ENCODE measurements at regions not wholly inside any gene's neighbourhood (a gene's known extent, or its start where the extent isn't known, plus 50 kb on each side); places are given as distances from the start of the nearest gene placed in this dataset.

DNA sequence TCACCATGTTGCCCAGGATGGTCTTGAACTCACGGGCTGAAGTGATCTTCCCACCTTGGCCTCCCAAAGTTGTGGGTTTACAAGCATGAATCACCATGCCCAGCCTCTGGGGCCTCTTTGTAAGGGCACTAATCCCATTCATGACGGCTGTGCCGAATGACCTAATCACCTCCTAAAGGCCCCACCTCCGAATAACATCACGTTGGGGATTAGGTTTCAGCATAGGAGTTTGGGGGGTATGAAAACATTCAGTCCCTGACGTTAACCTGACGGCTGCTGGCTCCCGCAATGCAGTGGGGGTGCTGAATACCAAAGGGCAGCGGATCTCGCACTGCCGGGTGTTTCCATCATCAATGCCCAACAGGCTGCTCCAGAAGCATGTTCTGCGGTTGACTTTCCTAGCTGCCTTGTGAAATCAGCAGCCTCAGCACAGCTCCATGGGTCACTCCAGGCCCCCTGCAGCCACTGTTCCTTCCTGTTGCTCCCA, 120.8 kb upstream of the SEC14L1 start:
- intact Hi-C loops (cut with micrococcal nuclease), result no loop called here
- POLR2A ChIA-PET (ENCODE audit: unreplicated experiment), result no interaction called here

DNA sequence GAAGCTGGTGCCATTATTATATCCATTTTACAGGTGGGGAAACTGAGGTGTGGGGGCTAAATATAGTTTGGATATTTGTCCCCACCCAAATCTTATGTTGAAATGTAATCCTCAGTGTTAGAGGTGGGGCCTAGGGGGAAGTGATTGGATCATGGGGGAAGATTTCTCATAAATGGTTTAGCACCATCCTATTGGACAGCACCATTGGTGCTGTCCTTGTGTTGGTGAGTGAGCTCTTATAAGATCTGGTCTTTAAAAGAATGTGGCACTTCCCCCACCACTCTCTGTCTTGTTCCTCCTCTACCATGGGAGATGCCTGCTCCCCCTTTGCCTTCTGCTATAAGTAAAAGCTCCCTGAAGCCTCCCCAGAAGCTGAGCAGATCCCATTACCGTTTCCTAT, 119.8 kb upstream of the SEC14L1 start:
- TF ChIP-seq EZH2phosphoT487 (IDR thresholded peaks at IDR 0.05; ENCODE audit: borderline replicate concordance, low read length) (no peak), EZH2 (IDR thresholded peaks at IDR 0.05; ENCODE audit: low read length, unreplicated experiment) (no peak)
- TF ChIP-seq, protein P1, sequence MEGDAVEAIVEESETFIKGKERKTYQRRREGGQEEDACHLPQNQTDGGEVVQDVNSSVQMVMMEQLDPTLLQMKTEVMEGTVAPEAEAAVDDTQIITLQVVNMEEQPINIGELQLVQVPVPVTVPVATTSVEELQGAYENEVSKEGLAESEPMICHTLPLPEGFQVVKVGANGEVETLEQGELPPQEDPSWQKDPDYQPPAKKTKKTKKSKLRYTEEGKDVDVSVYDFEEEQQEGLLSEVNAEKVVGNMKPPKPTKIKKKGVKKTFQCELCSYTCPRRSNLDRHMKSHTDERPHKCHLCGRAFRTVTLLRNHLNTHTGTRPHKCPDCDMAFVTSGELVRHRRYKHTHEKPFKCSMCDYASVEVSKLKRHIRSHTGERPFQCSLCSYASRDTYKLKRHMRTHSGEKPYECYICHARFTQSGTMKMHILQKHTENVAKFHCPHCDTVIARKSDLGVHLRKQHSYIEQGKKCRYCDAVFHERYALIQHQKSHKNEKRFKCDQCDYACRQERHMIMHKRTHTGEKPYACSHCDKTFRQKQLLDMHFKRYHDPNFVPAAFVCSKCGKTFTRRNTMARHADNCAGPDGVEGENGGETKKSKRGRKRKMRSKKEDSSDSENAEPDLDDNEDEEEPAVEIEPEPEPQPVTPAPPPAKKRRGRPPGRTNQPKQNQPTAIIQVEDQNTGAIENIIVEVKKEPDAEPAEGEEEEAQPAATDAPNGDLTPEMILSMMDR (conservative IDR thresholded peaks at IDR 0.05; ENCODE audit: low read depth, low read length), result no peak
- no peak overlapping the region for H3K4me2 ChIP-seq (ENCODE audit: low read length)
- no peaks in the 10 kb centered on the region for H3K79me2 ChIP-seq (ENCODE audit: low read length)
- H3K4me1 ChIP-seq (ENCODE audit: insufficient read depth, low read length), result no peaks in the 10 kb centered on the region
- H3K9me3 ChIP-seq (ENCODE audit: low read length), result no peaks in the 10 kb centered on the region
- H3K27ac ChIP-seq (ENCODE audit: low read length), result no peak overlapping the region
- no peaks in the 10 kb centered on the region for H3K36me3 ChIP-seq (ENCODE audit: low read depth, low read length)
- peaks cover 19% of the 10 kb centered on the region; the same call in 1 of the 2 replicates for H3K27me3 ChIP-seq (ENCODE audit: low read length)
- ATAC-seq, result no peak
- DNase-seq, result no peak
- no peaks in the 10 kb centered on the region for H3K9me2 ChIP-seq (replicated peaks; ENCODE audit: low read length)
- intact Hi-C loops (cut with micrococcal nuclease), result no loop called here
- H2AFZ ChIP-seq (ENCODE audit: low read length), result no peak overlapping the region
- POLR2A ChIA-PET (ENCODE audit: unreplicated experiment), result no interaction called here
- H3F3A ChIP-seq (ENCODE audit: low read length, unreplicated experiment), result no peaks in the 10 kb centered on the region
- H3K4me3 ChIP-seq (ENCODE audit: low read length), result no peak overlapping the region
- no peak overlapping the region for H3K9ac ChIP-seq (ENCODE audit: low read length)
- BruUV-seq (replicated peaks), result no TSS peak
- no peaks in the 10 kb centered on the region for H4K20me1 ChIP-seq (ENCODE audit: low read length)
- CTCF ChIA-PET, result interaction anchor here (0.6 kb wide), 1 partner anchor 28 kb away, joined by 3 read pairs; no protein-coding TSS in a partner anchor

More for the DNA sequence above, 120.8 kb upstream of the SEC14L1 start:
- Histone ChIP-seq H3K9me3 (ENCODE audit: low read length) (no peaks in the 10 kb centered on the region), H3K9me2 (replicated peaks; ENCODE audit: low read length) (no peaks in the 10 kb centered on the region), H3K9ac (ENCODE audit: low read length) (no peak overlapping the region), H2AFZ (ENCODE audit: low read length) (no peak overlapping the region), H3K4me2 (ENCODE audit: low read length) (no peak overlapping the region), H3F3A (ENCODE audit: low read length, unreplicated experiment) (no peaks in the 10 kb centered on the region), H3K36me3 (ENCODE audit: low read depth, low read length) (no peaks in the 10 kb centered on the region), H3K4me1 (ENCODE audit: insufficient read depth, low read length) (no peaks in the 10 kb centered on the region), H3K4me3 (ENCODE audit: low read length) (no peak overlapping the region), H3K27me3 (ENCODE audit: low read length) (peaks cover 12% of the 10 kb centered on the region; the same call in 1 of the 2 replicates), H3K27ac (ENCODE audit: low read length) (no peak overlapping the region), H3K79me2 (ENCODE audit: low read length) (no peaks in the 10 kb centered on the region), H4K20me1 (ENCODE audit: low read length) (no peaks in the 10 kb centered on the region)
- CTCF ChIA-PET, result no interaction called here
- ATAC-seq (no peak), DNase-seq (no peak)
- BruUV-seq (replicated peaks), result no TSS peak
- TF ChIP-seq, protein P1 (conservative IDR thresholded peaks at IDR 0.05; ENCODE audit: low read depth, low read length), result no peak

DNA sequence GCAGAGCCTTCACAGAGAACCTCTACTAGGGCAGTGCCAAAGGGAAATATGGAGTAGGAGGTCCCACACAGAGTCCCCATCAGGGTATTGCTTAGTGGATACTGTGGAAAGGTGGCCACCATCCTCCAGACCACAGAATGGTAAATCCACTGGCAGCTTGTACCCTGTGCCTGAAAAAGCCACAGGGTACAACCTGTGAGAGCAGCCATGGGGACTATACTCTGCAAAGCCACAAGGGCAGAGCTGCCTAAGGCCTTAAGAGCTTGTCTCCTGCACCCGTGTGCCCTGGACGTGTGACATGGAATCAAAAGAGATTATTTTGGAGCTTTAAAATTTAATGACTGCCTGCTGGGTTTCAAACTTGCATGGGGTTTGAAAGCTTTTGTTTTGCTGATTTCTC, 118.0 kb upstream of the SEC14L1 start:
- no peaks in the 10 kb centered on the region for H3K9me3 ChIP-seq (ENCODE audit: low read length)
- ATAC-seq, result no peak
- ChIA-PET POLR2A (ENCODE audit: unreplicated experiment) (no interaction called here), CTCF (no interaction called here)
- H3K27me3 ChIP-seq (ENCODE audit: low read length), result peaks cover 19% of the 10 kb centered on the region; the same call in 1 of the 2 replicates
- no peak overlapping the region for H3K4me2 ChIP-seq (ENCODE audit: low read length)
- H3K4me3 ChIP-seq (ENCODE audit: low read length), result no peak overlapping the region
- H3F3A ChIP-seq (ENCODE audit: low read length, unreplicated experiment), result no peaks in the 10 kb centered on the region
- no peaks in the 10 kb centered on the region for H3K36me3 ChIP-seq (ENCODE audit: low read depth, low read length)
- DNase-seq, result no peak
- TF ChIP-seq, protein P1 (conservative IDR thresholded peaks at IDR 0.05; ENCODE audit: low read depth, low read length), result no peak
- TF ChIP-seq EZH2phosphoT487 (IDR thresholded peaks at IDR 0.05; ENCODE audit: borderline replicate concordance, low read length), result no peak
- no peaks in the 10 kb centered on the region for H3K9me2 ChIP-seq (replicated peaks; ENCODE audit: low read length)
- intact Hi-C loops (cut with micrococcal nuclease), result no loop called here
- no peaks in the 10 kb centered on the region for H3K4me1 ChIP-seq (ENCODE audit: insufficient read depth, low read length)
- H4K20me1 ChIP-seq (ENCODE audit: low read length), result no peaks in the 10 kb centered on the region
- BruUV-seq (replicated peaks), result no TSS peak
- H3K9ac ChIP-seq (ENCODE audit: low read length), result no peak overlapping the region
- H2AFZ ChIP-seq (ENCODE audit: low read length), result no peak overlapping the region
- H3K79me2 ChIP-seq (ENCODE audit: low read length), result no peaks in the 10 kb centered on the region
- H3K27ac ChIP-seq (ENCODE audit: low read length), result no peak overlapping the region

All from PC-3 (cell line).